ENCODE measurements at regions not wholly inside any gene's neighbourhood (a gene's known extent, or its start where the extent isn't known, plus 50 kb on each side); places are given as distances from the start of the nearest gene placed in this dataset.

- TF ChIP-seq TAF1 (IDR thresholded peaks at IDR 0.05; ENCODE audit: low read depth), result no peak
- no peak for TF ChIP-seq REST (IDR thresholded peaks at IDR 0.05; ENCODE audit: borderline replicate concordance)
- no peak for TF ChIP-seq EZH2 (IDR thresholded peaks at IDR 0.05; ENCODE audit: borderline replicate concordance, insufficient read depth, low read length, poor library complexity, severe bottlenecking)
- no peak for TF ChIP-seq EP300 (conservative IDR thresholded peaks at IDR 0.05; ENCODE audit: poor library complexity, severe bottlenecking)
- no peak for TF ChIP-seq MXI1 (conservative IDR thresholded peaks at IDR 0.05; ENCODE audit: poor library complexity, severe bottlenecking)
- no peak for TF ChIP-seq CTCF (IDR thresholded peaks at IDR 0.05; ENCODE audit: poor library complexity, severe bottlenecking)
- no peak for TF ChIP-seq SMC3 (conservative IDR thresholded peaks at IDR 0.05; ENCODE audit: poor library complexity)
- no peak for TF ChIP-seq RAD21 (conservative IDR thresholded peaks at IDR 0.05)
- TF ChIP-seq POLR2AphosphoS5 (IDR thresholded peaks at IDR 0.05), result no peak
- H3K4me2 ChIP-seq (ENCODE audit: low read length), result no peak overlapping the region
- no peak overlapping the region for H3K9ac ChIP-seq (ENCODE audit: low read length)
- H4K20me1 ChIP-seq (ENCODE audit: insufficient read depth), result no peaks in the 10 kb centered on the region
- no peaks in the 10 kb centered on the region for H3F3A ChIP-seq (ENCODE audit: insufficient read depth, low read length, poor library complexity, severe bottlenecking)
- H3K9me2 ChIP-seq (ENCODE audit: insufficient read depth, low read length), result no peaks in the 10 kb centered on the region
- no peaks in the 10 kb centered on the region for H3K79me2 ChIP-seq (replicated peaks; ENCODE audit: insufficient read depth, low read length)
- no peaks in the 10 kb centered on the region for H3K36me3 ChIP-seq (ENCODE audit: insufficient read depth, low read length)
- H3K4me3 ChIP-seq (ENCODE audit: low read length), result no peak overlapping the region
- no peak overlapping the region for H3K27ac ChIP-seq (ENCODE audit: low read length)
- H3K27me3 ChIP-seq (ENCODE audit: insufficient read depth, low read depth, low read length), result no peaks in the 10 kb centered on the region
- no peak overlapping the region for H2AFZ ChIP-seq (ENCODE audit: low read depth, low read length)
- no peaks in the 10 kb centered on the region for H3K9me3 ChIP-seq (ENCODE audit: low read length)
Observed at GRCh38 chr15:36370051-36370730, 209.2 kb upstream of the CDIN1 start.

GRCh38 chr15:36370731-36371112, 208.7 kb upstream of the CDIN1 start:
- H3K9ac ChIP-seq (ENCODE audit: low read length), result no peak overlapping the region
- no peaks in the 10 kb centered on the region for H3K36me3 ChIP-seq (ENCODE audit: insufficient read depth, low read length)
- H3K4me3 ChIP-seq (ENCODE audit: low read length), result no peak overlapping the region
- no peaks in the 10 kb centered on the region for H3K9me2 ChIP-seq (ENCODE audit: insufficient read depth, low read length)
- no peaks in the 10 kb centered on the region for H3K27me3 ChIP-seq (ENCODE audit: insufficient read depth, low read depth, low read length)
- no peaks in the 10 kb centered on the region for H3F3A ChIP-seq (ENCODE audit: insufficient read depth, low read length, poor library complexity, severe bottlenecking)
- no peaks in the 10 kb centered on the region for H3K9me3 ChIP-seq (ENCODE audit: low read length)
- H4K20me1 ChIP-seq (ENCODE audit: insufficient read depth), result no peaks in the 10 kb centered on the region
- H3K27ac ChIP-seq (ENCODE audit: low read length), result no peak overlapping the region
- TF ChIP-seq TAF1 (IDR thresholded peaks at IDR 0.05; ENCODE audit: low read depth) (no peak), CTCF (IDR thresholded peaks at IDR 0.05; ENCODE audit: poor library complexity, severe bottlenecking) (no peak), REST (IDR thresholded peaks at IDR 0.05; ENCODE audit: borderline replicate concordance) (no peak), RAD21 (conservative IDR thresholded peaks at IDR 0.05) (no peak), EZH2 (IDR thresholded peaks at IDR 0.05; ENCODE audit: borderline replicate concordance, insufficient read depth, low read length, poor library complexity, severe bottlenecking) (no peak), POLR2AphosphoS5 (IDR thresholded peaks at IDR 0.05) (no peak), SMC3 (conservative IDR thresholded peaks at IDR 0.05; ENCODE audit: poor library complexity) (no peak), MXI1 (conservative IDR thresholded peaks at IDR 0.05; ENCODE audit: poor library complexity, severe bottlenecking) (no peak), EP300 (conservative IDR thresholded peaks at IDR 0.05; ENCODE audit: poor library complexity, severe bottlenecking) (no peak)
- no peak overlapping the region for H3K4me2 ChIP-seq (ENCODE audit: low read length)
- no peaks in the 10 kb centered on the region for H3K79me2 ChIP-seq (replicated peaks; ENCODE audit: insufficient read depth, low read length)
- H2AFZ ChIP-seq (ENCODE audit: low read depth, low read length), result no peak overlapping the region

Measured in neural cell (in vitro differentiated cells).